ENCODE measurements at regions not wholly inside any gene's neighbourhood (a gene's known extent, or its start where the extent isn't known, plus 50 kb on each side); places are given as distances from the start of the nearest gene placed in this dataset.

DNA sequence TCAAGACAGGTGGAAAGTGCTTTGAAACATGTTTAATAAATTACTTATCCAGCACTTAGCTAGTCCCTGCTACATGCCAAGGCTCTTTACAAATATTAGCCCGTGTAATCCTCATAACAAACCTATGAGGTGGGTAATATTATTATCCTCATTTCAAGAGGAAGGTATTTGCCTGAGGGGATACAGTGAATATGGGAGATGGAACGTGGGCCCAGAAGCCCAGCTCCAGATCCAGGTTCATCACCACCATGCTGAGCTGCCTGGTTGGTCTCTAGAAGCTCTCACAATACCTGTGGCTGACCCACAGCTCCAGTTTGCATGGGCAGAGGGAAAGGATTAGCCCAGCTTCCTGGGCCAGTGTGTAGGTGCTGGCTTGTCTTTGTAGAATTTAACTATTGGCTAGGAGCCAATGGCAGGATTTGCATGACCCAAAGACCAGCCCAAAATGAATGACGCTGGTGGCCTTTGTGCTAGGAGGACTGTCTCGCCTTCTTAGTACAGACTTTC lies 61.6 kb upstream of the ATP8B1 start:
- no peak for DNase-seq
- ATAC-seq = no peak
- no peaks in the 10 kb centered on the region for H3K27me3 ChIP-seq (ENCODE audit: control insufficient read depth, insufficient read depth, low read length)
- WGBS (ENCODE audit: insufficient coverage) = 86% methylated on average over 3 of the region's 4 CpGs
- H3K27ac ChIP-seq (ENCODE audit: low read length) = no peak overlapping the region
- Mint-ChIP-seq H3K4me1 (no peaks in the 10 kb centered on the region), H3K27me3 (ENCODE audit: low read depth in 2 of 2) (no peaks in the 10 kb centered on the region), H3K27ac (no peak overlapping the region), H3K4me3 (no peak overlapping the region), H3K9me3 (no peaks in the 10 kb centered on the region), H3K36me3 (no peaks in the 10 kb centered on the region)
- no peaks in the 10 kb centered on the region for H3K36me3 ChIP-seq (ENCODE audit: control insufficient read depth, insufficient read depth, low read length)
- no peak overlapping the region for H3K4me3 ChIP-seq (ENCODE audit: low read length)
- no peaks in the 10 kb centered on the region for H3K4me1 ChIP-seq (ENCODE audit: control insufficient read depth, insufficient read depth, low read length)
- TF ChIP-seq, protein P1, sequence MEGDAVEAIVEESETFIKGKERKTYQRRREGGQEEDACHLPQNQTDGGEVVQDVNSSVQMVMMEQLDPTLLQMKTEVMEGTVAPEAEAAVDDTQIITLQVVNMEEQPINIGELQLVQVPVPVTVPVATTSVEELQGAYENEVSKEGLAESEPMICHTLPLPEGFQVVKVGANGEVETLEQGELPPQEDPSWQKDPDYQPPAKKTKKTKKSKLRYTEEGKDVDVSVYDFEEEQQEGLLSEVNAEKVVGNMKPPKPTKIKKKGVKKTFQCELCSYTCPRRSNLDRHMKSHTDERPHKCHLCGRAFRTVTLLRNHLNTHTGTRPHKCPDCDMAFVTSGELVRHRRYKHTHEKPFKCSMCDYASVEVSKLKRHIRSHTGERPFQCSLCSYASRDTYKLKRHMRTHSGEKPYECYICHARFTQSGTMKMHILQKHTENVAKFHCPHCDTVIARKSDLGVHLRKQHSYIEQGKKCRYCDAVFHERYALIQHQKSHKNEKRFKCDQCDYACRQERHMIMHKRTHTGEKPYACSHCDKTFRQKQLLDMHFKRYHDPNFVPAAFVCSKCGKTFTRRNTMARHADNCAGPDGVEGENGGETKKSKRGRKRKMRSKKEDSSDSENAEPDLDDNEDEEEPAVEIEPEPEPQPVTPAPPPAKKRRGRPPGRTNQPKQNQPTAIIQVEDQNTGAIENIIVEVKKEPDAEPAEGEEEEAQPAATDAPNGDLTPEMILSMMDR (IDR thresholded peaks at IDR 0.05) = no peak
- intact Hi-C loops (cut with micrococcal nuclease) = no loop called here
- H3K9me3 ChIP-seq (ENCODE audit: control insufficient read depth, insufficient read depth, low read length) = no peaks in the 10 kb centered on the region

DNA sequence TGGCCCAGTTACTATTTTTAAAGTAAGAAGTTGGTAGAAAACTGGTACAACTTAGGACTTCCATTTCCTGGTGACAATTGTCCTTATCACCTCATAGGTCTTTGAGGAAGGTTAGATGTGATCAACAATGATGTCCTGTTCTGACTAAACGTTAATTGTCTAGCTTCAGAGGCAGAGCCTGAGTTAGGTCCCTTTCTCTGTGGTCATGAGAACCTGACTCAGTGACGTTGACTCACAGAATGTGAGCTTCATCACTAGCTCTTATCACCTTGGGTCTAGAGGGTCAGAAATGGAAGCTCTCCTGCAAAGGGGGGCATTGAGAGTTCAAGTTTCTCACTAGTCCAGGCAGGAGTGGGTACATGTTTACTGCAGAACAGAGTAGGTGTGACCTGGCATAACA lies 60.6 kb upstream of the ATP8B1 start:
- ATAC-seq (no peak), DNase-seq (no peak)
- H3K36me3 Mint-ChIP-seq = no peaks in the 10 kb centered on the region
- Histone ChIP-seq H3K4me1 (ENCODE audit: control insufficient read depth, insufficient read depth, low read length) (no peaks in the 10 kb centered on the region), H3K27me3 (ENCODE audit: control insufficient read depth, insufficient read depth, low read length) (no peaks in the 10 kb centered on the region), H3K4me3 (ENCODE audit: low read length) (no peak overlapping the region), H3K27ac (ENCODE audit: low read length) (no peak overlapping the region), H3K36me3 (ENCODE audit: control insufficient read depth, insufficient read depth, low read length) (no peaks in the 10 kb centered on the region), H3K9me3 (ENCODE audit: control insufficient read depth, insufficient read depth, low read length) (no peaks in the 10 kb centered on the region)
- no peak overlapping the region for H3K4me3 Mint-ChIP-seq
- no peak overlapping the region for H3K27ac Mint-ChIP-seq
- no peaks in the 10 kb centered on the region for H3K4me1 Mint-ChIP-seq
- WGBS (ENCODE audit: insufficient coverage) = 92% methylated on average over 2 of the region's 2 CpGs
- H3K9me3 Mint-ChIP-seq = no peaks in the 10 kb centered on the region
- H3K27me3 Mint-ChIP-seq (ENCODE audit: low read depth in 2 of 2) = no peaks in the 10 kb centered on the region
- TF ChIP-seq, protein P1 (IDR thresholded peaks at IDR 0.05) = no peak
- intact Hi-C loops (cut with micrococcal nuclease) = no loop called here

DNA sequence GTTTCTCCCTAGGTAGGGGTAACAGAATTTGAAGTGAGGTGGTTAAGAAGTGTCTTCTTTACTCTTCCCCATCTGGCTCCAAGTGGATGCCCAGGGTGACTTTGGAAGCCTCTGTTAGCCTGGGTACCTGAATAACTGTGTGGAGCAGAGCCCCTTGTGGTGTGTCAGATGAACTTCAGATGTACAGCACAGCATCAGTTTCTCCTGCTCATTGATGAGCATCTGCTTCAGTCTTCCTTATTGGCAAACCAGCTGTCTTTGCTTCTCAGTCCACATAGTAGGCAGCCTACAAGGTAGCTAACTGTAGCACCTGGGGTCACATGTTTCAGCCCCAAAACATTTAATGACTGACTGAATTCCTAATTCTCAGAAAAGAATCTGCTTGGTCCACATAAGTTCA lies 56.2 kb upstream of the ATP8B1 start:
- intact Hi-C loops (cut with micrococcal nuclease) = no loop called here
- Histone ChIP-seq H3K9me3 (ENCODE audit: control insufficient read depth, insufficient read depth, low read length) (no peaks in the 10 kb centered on the region), H3K36me3 (ENCODE audit: control insufficient read depth, insufficient read depth, low read length) (no peaks in the 10 kb centered on the region), H3K27ac (ENCODE audit: low read length) (no peak overlapping the region), H3K4me3 (ENCODE audit: low read length) (no peak overlapping the region), H3K27me3 (ENCODE audit: control insufficient read depth, insufficient read depth, low read length) (no peaks in the 10 kb centered on the region), H3K4me1 (ENCODE audit: control insufficient read depth, insufficient read depth, low read length) (no peaks in the 10 kb centered on the region)
- Mint-ChIP-seq H3K27ac (no peak overlapping the region), H3K4me1 (no peaks in the 10 kb centered on the region), H3K36me3 (no peaks in the 10 kb centered on the region), H3K9me3 (no peaks in the 10 kb centered on the region), H3K4me3 (no peak overlapping the region), H3K27me3 (ENCODE audit: low read depth in 2 of 2) (no peaks in the 10 kb centered on the region)
- TF ChIP-seq, protein P1 (IDR thresholded peaks at IDR 0.05) = no peak
- ATAC-seq (no peak), DNase-seq (no peak)

DNA sequence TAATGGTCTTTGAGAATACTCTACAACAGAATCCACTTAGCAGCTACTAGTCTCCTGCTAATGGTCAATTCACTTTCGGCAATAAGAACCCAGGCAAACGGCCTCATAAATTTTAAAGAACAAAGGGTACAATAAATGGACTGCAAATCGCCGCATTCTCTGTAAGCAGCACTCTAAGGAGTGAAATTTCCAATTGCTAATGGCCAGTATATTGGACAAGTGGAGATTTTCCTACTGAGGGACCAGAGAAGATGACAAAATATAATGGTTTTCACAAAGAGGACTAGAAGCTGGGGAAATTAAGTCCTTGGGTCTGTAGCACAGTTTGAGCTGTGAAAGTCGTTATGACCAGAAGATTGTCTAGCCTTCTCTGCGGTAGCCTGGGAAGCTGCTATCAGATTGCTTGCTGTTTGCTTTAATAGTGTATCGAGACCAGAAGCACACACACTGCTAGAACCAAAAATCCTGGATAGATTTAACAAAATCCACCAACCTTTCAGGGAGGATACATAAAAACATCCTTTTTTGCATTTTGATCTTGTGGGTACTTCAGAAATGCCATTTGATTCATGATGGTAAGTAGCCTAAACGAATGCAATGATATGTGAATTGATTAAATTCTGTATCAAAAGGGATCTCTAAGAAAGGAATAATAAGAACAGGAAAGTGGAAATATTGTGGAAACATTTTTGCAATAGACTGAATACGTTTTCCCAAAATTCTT lies 53.6 kb upstream of the ATP8B1 start:
- no peaks in the 10 kb centered on the region for H3K36me3 ChIP-seq (ENCODE audit: control insufficient read depth, insufficient read depth, low read length)
- H3K4me3 ChIP-seq (ENCODE audit: low read length) = no peak overlapping the region
- ATAC-seq (no peak), DNase-seq (no peak)
- TF ChIP-seq, protein P1 (IDR thresholded peaks at IDR 0.05) = no peak
- H3K4me1 ChIP-seq (ENCODE audit: control insufficient read depth, insufficient read depth, low read length) = no peaks in the 10 kb centered on the region
- no peaks in the 10 kb centered on the region for H3K9me3 ChIP-seq (ENCODE audit: control insufficient read depth, insufficient read depth, low read length)
- no peak overlapping the region for H3K27ac ChIP-seq (ENCODE audit: low read length)
- intact Hi-C loops (cut with micrococcal nuclease) = no loop called here
- no peaks in the 10 kb centered on the region for H3K4me1 Mint-ChIP-seq
- H3K27me3 Mint-ChIP-seq (ENCODE audit: low read depth in 2 of 2) = no peaks in the 10 kb centered on the region
- H3K4me3 Mint-ChIP-seq = no peak overlapping the region
- 88% methylated on average over 9 of the region's 9 CpGs for WGBS (ENCODE audit: insufficient coverage)
- no peaks in the 10 kb centered on the region for H3K36me3 Mint-ChIP-seq
- H3K27me3 ChIP-seq (ENCODE audit: control insufficient read depth, insufficient read depth, low read length) = no peaks in the 10 kb centered on the region
- H3K27ac Mint-ChIP-seq = no peak overlapping the region
- H3K9me3 Mint-ChIP-seq = no peaks in the 10 kb centered on the region
